Choroid plexus epithelial cell (primary cell): ENCODE measurements at regions not wholly inside any gene's neighbourhood (a gene's known extent, or its start where the extent isn't known, plus 50 kb on each side); places are given as distances from the start of the nearest gene placed in this dataset.
"Not testable (repeated sequence)": the region's sequence is repeated elsewhere in the genome, so short reads cannot be mapped to it uniquely, and the experiment has no call there.

Source experiments
- DNase-seq: peaks from one replicate; pipeline ENCODE4 v3.0.0-alpha.2; 2010; ENCODE audit warnings: low read depth
- H3K4me3 ChIP-seq: 2 replicates; pipeline ENCODE4 v1.5.1; 2011; ENCODE audit warnings: low read depth, mild to moderate bottlenecking, control low read depth, low read length, moderate library complexity
- CTCF ChIP-seq: conservative IDR thresholded peaks from 2 replicates; pipeline ENCODE4 v1.5.1; 2011; ENCODE audit warnings: low read depth, mild to moderate bottlenecking, control low read depth, inconsistent platforms, low read length, moderate library complexity

GRCh38 chr11:25566298-25567200 lies 765.4 kb upstream of the ANO3 start:
- peak; percentile 37 for DNase-seq
- H3K4me3 ChIP-seq, result no peak overlapping the region
- TF ChIP-seq CTCF, result no peak

- no peak overlapping the region for H3K4me3 ChIP-seq
- no peak for DNase-seq
- no peak for TF ChIP-seq CTCF
Observed at GRCh38 chr11:25576320-25576719, 755.6 kb upstream of the ANO3 start.

DNA sequence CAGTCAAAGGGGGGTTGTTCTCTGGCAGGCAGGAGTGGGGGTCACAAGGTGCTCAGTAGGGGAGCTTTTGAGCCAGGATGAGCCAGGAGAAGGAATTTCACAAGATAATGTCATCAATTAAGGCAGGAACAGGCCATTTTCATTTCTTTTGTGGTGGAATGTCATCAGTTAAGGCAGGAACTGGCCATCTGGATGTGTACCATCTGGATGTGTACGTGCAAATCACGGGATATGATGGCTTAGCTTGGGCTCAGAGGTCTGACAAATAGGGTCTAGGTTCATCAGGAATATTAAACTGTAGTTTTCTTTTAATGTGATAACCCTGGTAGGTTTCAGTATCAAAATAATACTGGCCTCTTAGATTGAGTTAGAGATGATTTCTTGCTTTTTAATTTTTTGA lies 752.4 kb upstream of the ANO3 start:
- H3K4me3 ChIP-seq, DNase-seq: not testable (repeated sequence)

- no peak for DNase-seq
- no peak for TF ChIP-seq CTCF
Observed at GRCh38 chr11:25583596-25583995, 748.3 kb upstream of the ANO3 start.

DNA sequence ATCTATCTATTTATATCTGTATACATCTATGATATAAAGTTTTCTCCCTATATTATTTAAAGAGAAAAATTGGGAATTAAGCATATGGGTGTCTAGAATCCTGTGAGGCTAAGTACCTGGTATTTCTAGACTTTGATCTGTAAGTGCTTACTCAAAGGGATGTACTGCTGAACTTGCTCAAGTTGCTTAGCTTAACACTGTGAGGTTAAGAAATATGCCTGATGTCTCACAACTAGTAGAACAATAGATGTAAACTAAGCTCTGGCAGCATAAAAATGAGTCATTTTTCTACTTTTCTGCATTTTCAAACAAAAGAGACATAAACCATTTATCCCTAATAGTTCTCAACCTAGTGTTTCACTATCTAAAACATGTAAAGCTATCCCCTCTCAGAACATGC lies 744.4 kb upstream of the ANO3 start:
- H3K4me3 ChIP-seq, result no peak overlapping the region
- DNase-seq, result no peak
- no peak for TF ChIP-seq CTCF

More at GRCh38 chr11:25583596-25583995, 748.3 kb upstream of the ANO3 start:
- no peak overlapping the region for H3K4me3 ChIP-seq

GRCh38 chr11:25593221-25593620 lies 738.7 kb upstream of the ANO3 start:
- no peak overlapping the region for H3K4me3 ChIP-seq
- no peak for TF ChIP-seq CTCF
- DNase-seq, result no peak

DNA sequence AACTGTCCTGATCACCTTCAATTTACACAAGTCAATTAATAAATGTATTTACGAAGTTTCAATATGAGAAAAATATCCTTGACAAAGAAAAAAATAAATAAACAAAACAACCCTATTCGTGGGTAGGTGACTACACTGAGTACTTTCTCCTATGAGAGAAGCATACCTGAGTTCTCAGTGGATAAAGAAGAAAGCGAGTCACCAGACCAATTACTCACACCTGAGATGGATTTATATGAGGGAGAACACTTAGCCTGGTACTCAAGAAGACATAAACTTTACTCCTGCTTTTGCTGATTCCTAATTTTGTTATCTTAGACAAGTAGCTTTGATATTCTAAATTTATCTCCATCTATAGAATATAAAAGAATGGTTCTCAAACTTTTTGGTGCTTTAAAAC lies 735.2 kb upstream of the ANO3 start:
- TF ChIP-seq CTCF, result no peak
- no peak overlapping the region for H3K4me3 ChIP-seq
- no peak for DNase-seq
